Liver (tissue), 3 donors: ENCODE measurements at regions not wholly inside any gene's neighbourhood (a gene's known extent, or its start where the extent isn't known, plus 50 kb on each side); places are given as distances from the start of the nearest gene placed in this dataset.
"Not testable (repeated sequence)": the region's sequence is repeated elsewhere in the genome, so short reads cannot be mapped to it uniquely, and the experiment has no call there.

Source experiments
- JUND ChIP-seq, 2 donors: IDR thresholded peaks; 2 replicates each; pipeline ENCODE4 v1.6.1; 2016; ENCODE audit warnings: antibody characterized with exemption in 2 of 2
- RXRA ChIP-seq, 2 donors: IDR thresholded peaks; 2 replicates each; pipeline ENCODE4 v1.6.1; 2017 to 2018; ENCODE audit warnings: antibody characterized with exemption in 2 of 2, mild to moderate bottlenecking in 1 of 2
- SP1 ChIP-seq: IDR thresholded peaks from 2 replicates; pipeline ENCODE4 v1.6.1; 2018; ENCODE audit warnings: antibody characterized with exemption, mild to moderate bottlenecking
- TAF1 ChIP-seq: conservative IDR thresholded peaks from 2 replicates; pipeline ENCODE4 v1.6.1; 2016; ENCODE audit warnings: antibody characterized with exemption, mild to moderate bottlenecking
- TF ChIP-seq, protein P1 (sequence below): fragments of 150-350 bp; IDR thresholded peaks from 2 replicates; pipeline ENCODE4 v1.5.1; 2017; ENCODE audit warnings: improper control_type of control experiment, low read depth, low read length; ENCODE audit not compliant: missing input control
- TF ChIP-seq, protein P2 (sequence below): IDR thresholded peaks from 2 replicates; pipeline ENCODE4 v1.6.1; 2016; ENCODE audit warnings: antibody characterized with exemption
- donor health status: healthy.
- donor health status: healthy.

DNA sequence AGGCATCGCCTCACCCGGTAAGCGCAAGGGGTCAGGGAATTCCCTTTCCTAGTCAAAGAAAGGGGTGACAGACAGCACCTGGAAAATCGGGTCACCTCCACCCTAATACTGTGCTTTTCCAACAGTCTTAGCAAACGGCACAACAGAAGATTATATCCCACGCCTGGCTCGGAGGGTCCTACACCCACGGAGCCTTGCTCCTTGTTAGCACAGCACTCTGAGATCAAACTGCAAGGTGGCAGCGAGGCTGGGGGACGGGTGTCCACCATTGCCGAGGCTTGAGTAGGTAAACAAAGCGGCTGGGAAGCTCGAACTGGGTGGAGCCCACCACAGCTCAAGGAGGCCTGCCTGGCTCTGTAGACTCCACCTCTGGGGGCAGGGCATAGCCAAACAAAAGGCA, 315.6 kb downstream of the LTN1 start:
- not testable (repeated sequence) for TF ChIP-seq TAF1; RXRA (IDR thresholded peaks at IDR 0.05); SP1; JUND (IDR thresholded peaks at IDR 0.05)
- TF ChIP-seq, protein P1, sequence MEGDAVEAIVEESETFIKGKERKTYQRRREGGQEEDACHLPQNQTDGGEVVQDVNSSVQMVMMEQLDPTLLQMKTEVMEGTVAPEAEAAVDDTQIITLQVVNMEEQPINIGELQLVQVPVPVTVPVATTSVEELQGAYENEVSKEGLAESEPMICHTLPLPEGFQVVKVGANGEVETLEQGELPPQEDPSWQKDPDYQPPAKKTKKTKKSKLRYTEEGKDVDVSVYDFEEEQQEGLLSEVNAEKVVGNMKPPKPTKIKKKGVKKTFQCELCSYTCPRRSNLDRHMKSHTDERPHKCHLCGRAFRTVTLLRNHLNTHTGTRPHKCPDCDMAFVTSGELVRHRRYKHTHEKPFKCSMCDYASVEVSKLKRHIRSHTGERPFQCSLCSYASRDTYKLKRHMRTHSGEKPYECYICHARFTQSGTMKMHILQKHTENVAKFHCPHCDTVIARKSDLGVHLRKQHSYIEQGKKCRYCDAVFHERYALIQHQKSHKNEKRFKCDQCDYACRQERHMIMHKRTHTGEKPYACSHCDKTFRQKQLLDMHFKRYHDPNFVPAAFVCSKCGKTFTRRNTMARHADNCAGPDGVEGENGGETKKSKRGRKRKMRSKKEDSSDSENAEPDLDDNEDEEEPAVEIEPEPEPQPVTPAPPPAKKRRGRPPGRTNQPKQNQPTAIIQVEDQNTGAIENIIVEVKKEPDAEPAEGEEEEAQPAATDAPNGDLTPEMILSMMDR = not testable (repeated sequence)
- TF ChIP-seq, protein P2, sequence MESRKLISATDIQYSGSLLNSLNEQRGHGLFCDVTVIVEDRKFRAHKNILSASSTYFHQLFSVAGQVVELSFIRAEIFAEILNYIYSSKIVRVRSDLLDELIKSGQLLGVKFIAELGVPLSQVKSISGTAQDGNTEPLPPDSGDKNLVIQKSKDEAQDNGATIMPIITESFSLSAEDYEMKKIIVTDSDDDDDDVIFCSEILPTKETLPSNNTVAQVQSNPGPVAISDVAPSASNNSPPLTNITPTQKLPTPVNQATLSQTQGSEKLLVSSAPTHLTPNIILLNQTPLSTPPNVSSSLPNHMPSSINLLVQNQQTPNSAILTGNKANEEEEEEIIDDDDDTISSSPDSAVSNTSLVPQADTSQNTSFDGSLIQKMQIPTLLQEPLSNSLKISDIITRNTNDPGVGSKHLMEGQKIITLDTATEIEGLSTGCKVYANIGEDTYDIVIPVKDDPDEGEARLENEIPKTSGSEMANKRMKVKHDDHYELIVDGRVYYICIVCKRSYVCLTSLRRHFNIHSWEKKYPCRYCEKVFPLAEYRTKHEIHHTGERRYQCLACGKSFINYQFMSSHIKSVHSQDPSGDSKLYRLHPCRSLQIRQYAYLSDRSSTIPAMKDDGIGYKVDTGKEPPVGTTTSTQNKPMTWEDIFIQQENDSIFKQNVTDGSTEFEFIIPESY = not testable (repeated sequence)
